Skin epidermis (tissue), 12 donors: ENCODE measurements at regions not wholly inside any gene's neighbourhood (a gene's known extent, or its start where the extent isn't known, plus 50 kb on each side); places are given as distances from the start of the nearest gene placed in this dataset.
"Not testable (repeated sequence)": the region's sequence is repeated elsewhere in the genome, so short reads cannot be mapped to it uniquely, and the experiment has no call there.

ENCODE experiments used
- H3K27ac ChIP-seq, 21 experiments: fragments of 200-600 bp; sonication (generic) in 11 of 21; one replicate each; pipeline ENCODE4 v1.5.0; 2020; ENCODE audit warnings: mild to moderate bottlenecking in 3 of 21, inconsistent platforms in 2 of 21, moderate library complexity in 2 of 21
- H3K4me3 ChIP-seq, 7 experiments: fragments of 200-600 bp; sonication (generic) in 2 of 7; one replicate each; pipeline ENCODE4 v1.5.0; 2020; ENCODE audit warnings: inconsistent platforms in 2 of 7, mild to moderate bottlenecking in 2 of 7, moderate library complexity in 1 of 7

GRCh38 chr1:83342995-83343394 lies 655.9 kb downstream of the TTLL7 start:
- H3K27ac ChIP-seq: peak overlapping the region in 4 of 21 experiments; percentile 10 to 48 (median 35)
- not testable (repeated sequence) for H3K4me3 ChIP-seq

- not testable (repeated sequence) for H3K27ac ChIP-seq
Observed at GRCh38 chr1:83332308-83332707, 666.6 kb downstream of the TTLL7 start.

GRCh38 chr1:83318366-83318765 lies 680.6 kb downstream of the TTLL7 start:
- Histone ChIP-seq H3K4me3 (no peak overlapping the region), H3K27ac (no peak overlapping the region)

More at GRCh38 chr1:83332308-83332707, 666.6 kb downstream of the TTLL7 start:
- not testable (repeated sequence) for H3K4me3 ChIP-seq

- not testable (repeated sequence) for H3K27ac ChIP-seq, H3K4me3 ChIP-seq
Observed at GRCh38 chr1:83315446-83315845, 683.5 kb downstream of the TTLL7 start.

- H3K27ac ChIP-seq, H3K4me3 ChIP-seq: not testable (repeated sequence)
Observed at GRCh38 chr1:83310161-83310560, 688.8 kb downstream of the TTLL7 start.

- H3K4me3 ChIP-seq, H3K27ac ChIP-seq: not testable (repeated sequence)
Observed at GRCh38 chr1:83309035-83309434, 689.9 kb downstream of the TTLL7 start.

GRCh38 chr1:83306811-83307210 lies 692.1 kb downstream of the TTLL7 start:
- H3K4me3 ChIP-seq, H3K27ac ChIP-seq: not testable (repeated sequence)

- not testable (repeated sequence) for H3K4me3 ChIP-seq
Observed at GRCh38 chr1:83295594-83295993, 703.3 kb downstream of the TTLL7 start.

GRCh38 chr1:83287391-83287790 lies 711.5 kb downstream of the TTLL7 start:
- not testable (repeated sequence) for H3K4me3 ChIP-seq, H3K27ac ChIP-seq

More at GRCh38 chr1:83295594-83295993, 703.3 kb downstream of the TTLL7 start:
- H3K27ac ChIP-seq: not testable (repeated sequence)

GRCh38 chr1:83274656-83275055 lies 724.3 kb downstream of the TTLL7 start:
- H3K4me3 ChIP-seq, H3K27ac ChIP-seq: not testable (repeated sequence)

GRCh38 chr1:83272484-83272883 lies 726.4 kb downstream of the TTLL7 start:
- not testable (repeated sequence) for H3K27ac ChIP-seq, H3K4me3 ChIP-seq

GRCh38 chr1:83271834-83272233 lies 727.1 kb downstream of the TTLL7 start:
- not testable (repeated sequence) for H3K27ac ChIP-seq, H3K4me3 ChIP-seq

GRCh38 chr1:83270801-83271200 lies 728.1 kb downstream of the TTLL7 start:
- H3K27ac ChIP-seq: not testable (repeated sequence)

GRCh38 chr1:83263808-83264207 lies 735.1 kb downstream of the TTLL7 start:
- H3K27ac ChIP-seq, H3K4me3 ChIP-seq: not testable (repeated sequence)

More at GRCh38 chr1:83270801-83271200, 728.1 kb downstream of the TTLL7 start:
- not testable (repeated sequence) for H3K4me3 ChIP-seq

GRCh38 chr1:83251687-83252086 lies 747.2 kb downstream of the TTLL7 start:
- H3K4me3 ChIP-seq, H3K27ac ChIP-seq: not testable (repeated sequence)

GRCh38 chr1:83246780-83247179 lies 752.2 kb downstream of the TTLL7 start:
- not testable (repeated sequence) for H3K27ac ChIP-seq, H3K4me3 ChIP-seq

- H3K27ac ChIP-seq: not testable (repeated sequence)
Observed at GRCh38 chr1:83244832-83245231, 754.1 kb downstream of the TTLL7 start.

GRCh38 chr1:83239568-83239967 lies 759.4 kb downstream of the TTLL7 start:
- not testable (repeated sequence) for H3K27ac ChIP-seq, H3K4me3 ChIP-seq

More at GRCh38 chr1:83244832-83245231, 754.1 kb downstream of the TTLL7 start:
- not testable (repeated sequence) for H3K4me3 ChIP-seq

- not testable (repeated sequence) for H3K4me3 ChIP-seq, H3K27ac ChIP-seq
Observed at GRCh38 chr1:83238654-83239053, 760.3 kb downstream of the TTLL7 start.

GRCh38 chr1:83219788-83220187 lies 779.1 kb downstream of the TTLL7 start:
- not testable (repeated sequence) for H3K27ac ChIP-seq, H3K4me3 ChIP-seq

GRCh38 chr1:83218036-83218716 lies 780.8 kb downstream of the TTLL7 start:
- H3K27ac ChIP-seq, H3K4me3 ChIP-seq: not testable (repeated sequence)

GRCh38 chr1:83214317-83214716 lies 784.6 kb downstream of the TTLL7 start:
- not testable (repeated sequence) for H3K27ac ChIP-seq, H3K4me3 ChIP-seq
